ENCODE measurements at regions not wholly inside any gene's neighbourhood (a gene's known extent, or its start where the extent isn't known, plus 50 kb on each side); places are given as distances from the start of the nearest gene placed in this dataset.

- TF ChIP-seq EZH2 (IDR thresholded peaks at IDR 0.05; ENCODE audit: borderline replicate concordance, low read depth, low read length, severe bottlenecking), result no peak
- no peak for TF ChIP-seq CTCF (IDR thresholded peaks at IDR 0.05; ENCODE audit: borderline replicate concordance, extremely low read depth, low read length, poor library complexity, severe bottlenecking)
Observed at GRCh38 chr18:47542551-47542950, 291.1 kb upstream of the SKOR2 start.

All from DND-41 (cell line).